GM12872 (cell line): ENCODE measurements at regions not wholly inside any gene's neighbourhood (a gene's known extent, or its start where the extent isn't known, plus 50 kb on each side); places are given as distances from the start of the nearest gene placed in this dataset.

Source experiments
- TF ChIP-seq, protein P1 (sequence below): IDR thresholded peaks from 3 replicates; pipeline ENCODE4 v1.5.1; 2011; ENCODE audit warnings: low read depth, mild to moderate bottlenecking, low read length, moderate library complexity; ENCODE audit not compliant: insufficient read depth

GRCh38 chr7:131104596-131105293, 222.9 kb upstream of the MKLN1 start:
- TF ChIP-seq, protein P1, sequence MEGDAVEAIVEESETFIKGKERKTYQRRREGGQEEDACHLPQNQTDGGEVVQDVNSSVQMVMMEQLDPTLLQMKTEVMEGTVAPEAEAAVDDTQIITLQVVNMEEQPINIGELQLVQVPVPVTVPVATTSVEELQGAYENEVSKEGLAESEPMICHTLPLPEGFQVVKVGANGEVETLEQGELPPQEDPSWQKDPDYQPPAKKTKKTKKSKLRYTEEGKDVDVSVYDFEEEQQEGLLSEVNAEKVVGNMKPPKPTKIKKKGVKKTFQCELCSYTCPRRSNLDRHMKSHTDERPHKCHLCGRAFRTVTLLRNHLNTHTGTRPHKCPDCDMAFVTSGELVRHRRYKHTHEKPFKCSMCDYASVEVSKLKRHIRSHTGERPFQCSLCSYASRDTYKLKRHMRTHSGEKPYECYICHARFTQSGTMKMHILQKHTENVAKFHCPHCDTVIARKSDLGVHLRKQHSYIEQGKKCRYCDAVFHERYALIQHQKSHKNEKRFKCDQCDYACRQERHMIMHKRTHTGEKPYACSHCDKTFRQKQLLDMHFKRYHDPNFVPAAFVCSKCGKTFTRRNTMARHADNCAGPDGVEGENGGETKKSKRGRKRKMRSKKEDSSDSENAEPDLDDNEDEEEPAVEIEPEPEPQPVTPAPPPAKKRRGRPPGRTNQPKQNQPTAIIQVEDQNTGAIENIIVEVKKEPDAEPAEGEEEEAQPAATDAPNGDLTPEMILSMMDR = no peak

DNA sequence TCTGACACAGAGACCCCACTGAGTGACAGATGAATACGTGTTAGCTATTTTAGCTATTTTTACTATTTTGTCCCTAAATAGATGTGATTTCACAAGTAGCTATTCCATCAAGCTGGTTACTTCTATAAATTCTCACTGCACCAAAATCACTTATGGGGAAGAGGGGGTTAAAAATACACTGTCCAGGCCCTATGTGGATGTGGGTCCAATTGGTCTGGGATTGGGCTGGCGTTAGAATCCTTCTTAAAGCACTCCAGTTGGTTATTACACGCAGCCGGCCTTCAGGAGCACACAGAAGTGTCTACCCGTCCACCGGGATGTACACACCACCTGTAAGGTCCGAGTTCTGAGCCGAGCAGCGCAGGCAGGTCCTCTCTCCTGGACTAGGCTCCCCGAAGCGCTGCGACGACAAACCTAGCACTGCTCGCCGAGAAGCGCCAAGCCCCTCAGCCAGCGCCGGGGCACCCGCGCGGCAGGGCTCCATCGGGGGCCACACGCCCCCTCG, 222.3 kb upstream of the MKLN1 start:
- TF ChIP-seq, protein P1 = no peak

DNA sequence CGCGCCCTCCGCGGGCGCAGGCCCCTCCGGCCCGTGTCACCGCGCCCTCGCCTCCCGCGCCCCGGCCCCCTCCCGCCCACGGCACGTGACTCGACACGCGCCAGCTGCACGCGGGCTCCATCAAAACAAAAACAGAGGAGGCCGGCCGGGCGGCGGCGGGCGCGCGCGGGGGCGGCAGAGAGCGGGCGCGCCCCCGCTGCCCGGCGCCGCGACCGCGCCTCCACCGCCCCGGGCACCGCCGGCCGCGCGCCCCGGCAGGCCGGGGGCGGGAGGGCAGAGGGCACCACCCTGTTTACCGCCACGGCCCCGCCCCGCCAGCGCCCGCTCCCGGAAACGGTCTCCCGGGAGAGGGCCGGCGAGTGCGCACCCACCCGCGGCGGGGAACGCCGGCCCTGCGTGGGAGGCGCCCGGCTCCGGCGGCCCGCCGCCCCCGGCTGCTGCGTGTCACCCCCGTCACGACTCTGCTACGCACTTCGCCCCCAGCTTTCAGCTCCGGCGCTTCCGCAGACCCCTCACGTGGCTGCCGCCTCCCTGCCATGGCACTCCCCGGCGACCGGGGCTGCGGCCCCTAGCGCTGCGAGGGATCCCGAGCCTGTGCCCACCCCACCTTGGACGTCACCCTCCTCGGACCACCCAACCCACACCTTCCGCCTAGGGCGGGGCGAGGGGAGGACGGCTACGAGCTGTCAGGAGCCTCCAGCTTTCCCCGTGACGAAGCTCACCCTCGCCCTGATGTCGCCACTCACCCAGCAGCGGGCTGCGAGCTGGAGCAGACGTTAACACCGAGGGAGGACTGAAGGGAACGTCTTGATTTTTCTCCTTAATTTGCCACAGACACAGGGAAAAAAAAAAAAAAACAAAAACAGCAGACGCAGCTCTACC, 221.6 kb upstream of the MKLN1 start:
- TF ChIP-seq, protein P1 = no peak

- TF ChIP-seq, protein P1 = no peak
These were observed 220.9 kb upstream of the MKLN1 start for GRCh38 chr7:131106681-131107336.

DNA sequence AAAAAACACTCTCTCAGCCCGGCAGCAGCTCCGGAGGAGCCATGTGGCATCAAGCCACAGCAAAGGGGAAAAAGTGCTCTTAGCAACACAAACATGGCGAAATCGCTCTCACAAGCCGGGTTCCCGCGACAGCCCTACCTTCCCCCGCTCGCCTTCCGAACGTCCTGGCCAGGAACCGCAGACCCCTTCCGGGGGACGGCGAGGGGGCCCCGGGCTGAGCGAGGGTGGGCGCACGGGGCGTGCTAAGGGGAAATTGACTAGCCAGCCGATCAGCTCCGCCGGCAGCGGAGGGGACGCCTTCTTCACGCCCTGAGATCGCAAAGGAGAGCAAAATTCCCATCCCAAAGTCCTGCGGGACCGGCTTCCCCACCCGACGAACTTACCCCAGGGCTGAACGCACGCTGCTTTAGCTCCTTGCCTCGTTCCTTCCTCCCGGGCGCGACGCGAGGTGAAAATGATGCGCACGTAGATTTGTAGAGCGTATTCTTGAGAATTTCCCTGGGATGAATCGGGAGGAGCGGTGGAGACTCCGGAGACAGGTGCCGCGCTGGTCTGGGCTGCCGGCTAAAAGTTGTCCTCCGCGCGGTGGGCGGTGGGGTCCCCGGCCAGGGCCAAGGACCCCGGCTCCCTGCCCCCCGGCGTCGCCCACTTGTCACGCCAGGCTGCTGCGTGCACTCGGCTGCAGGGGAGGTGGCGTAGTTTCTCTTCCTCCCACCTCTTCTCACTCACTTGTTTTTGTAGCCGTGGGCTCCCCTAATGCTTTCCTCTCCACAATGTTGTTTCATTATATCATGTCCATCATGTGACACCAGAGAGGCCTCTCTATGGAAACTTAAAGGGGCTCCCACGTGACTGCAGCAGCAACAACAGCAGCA, 220.1 kb upstream of the MKLN1 start:
- TF ChIP-seq, protein P1 = no peak

- TF ChIP-seq, protein P1 = no peak
These were observed 219.3 kb upstream of the MKLN1 start for GRCh38 chr7:131108212-131108940.
